HUES48 (cell line): ENCODE measurements at regions not wholly inside any gene's neighbourhood (a gene's known extent, or its start where the extent isn't known, plus 50 kb on each side); places are given as distances from the start of the nearest gene placed in this dataset.

ENCODE experiments used
- H3K27ac ChIP-seq: one replicate; pipeline ENCODE4 v1.7.0; 2013; ENCODE audit warnings: low read depth, low read length, inconsistent platforms
- H3K27me3 ChIP-seq: 2 replicates; pipeline ENCODE4 v1.6.1; 2013; ENCODE audit warnings: mild to moderate bottlenecking, low read length; ENCODE audit not compliant: control insufficient read depth, insufficient read depth
- H3K36me3 ChIP-seq: 2 replicates; pipeline ENCODE4 v1.6.1; 2013; ENCODE audit warnings: low read length; ENCODE audit not compliant: control insufficient read depth, insufficient read depth
- H3K4me1 ChIP-seq: 2 replicates; pipeline ENCODE4 v1.6.1; 2013; ENCODE audit warnings: mild to moderate bottlenecking, low read length; ENCODE audit not compliant: control insufficient read depth, insufficient read depth
- H3K4me3 ChIP-seq: 2 replicates; pipeline ENCODE4 v1.5.1; 2013; ENCODE audit warnings: mild to moderate bottlenecking, low read depth, low read length
- H3K9ac ChIP-seq: 2 replicates; pipeline ENCODE4 v1.6.1; 2013; ENCODE audit warnings: mild to moderate bottlenecking, low read depth, low read length, moderate library complexity
- H3K9me3 ChIP-seq: 2 replicates; pipeline ENCODE4 v1.6.1; 2013; ENCODE audit warnings: low read length; ENCODE audit not compliant: control insufficient read depth, insufficient read depth

- no peaks in the 10 kb centered on the region for H3K4me1 ChIP-seq
- H3K27me3 ChIP-seq: no peaks in the 10 kb centered on the region
- no peak overlapping the region for H3K4me3 ChIP-seq
- no peak overlapping the region for H3K9ac ChIP-seq
- no peaks in the 10 kb centered on the region for H3K9me3 ChIP-seq
- H3K27ac ChIP-seq: no peak overlapping the region
- no peaks in the 10 kb centered on the region for H3K36me3 ChIP-seq
These were observed 1296.5 kb downstream of the MRPL39 start for GRCh38 chr21:24310788-24311187.

GRCh38 chr21:24308183-24308582 lies 1299.1 kb downstream of the MRPL39 start:
- Histone ChIP-seq H3K9me3 (no peaks in the 10 kb centered on the region), H3K9ac (no peak overlapping the region), H3K4me3 (no peak overlapping the region), H3K27me3 (no peaks in the 10 kb centered on the region), H3K27ac (no peak overlapping the region), H3K36me3 (no peaks in the 10 kb centered on the region), H3K4me1 (no peaks in the 10 kb centered on the region)

- H3K27me3 ChIP-seq: no peaks in the 10 kb centered on the region
- no peak overlapping the region for H3K4me3 ChIP-seq
- H3K36me3 ChIP-seq: no peaks in the 10 kb centered on the region
- no peak overlapping the region for H3K9ac ChIP-seq
- H3K27ac ChIP-seq: no peak overlapping the region
- no peaks in the 10 kb centered on the region for H3K9me3 ChIP-seq
- no peaks in the 10 kb centered on the region for H3K4me1 ChIP-seq
These were observed 1304.9 kb downstream of the MRPL39 start for GRCh38 chr21:24302400-24302799.

- H3K27me3 ChIP-seq: no peaks in the 10 kb centered on the region
- H3K4me1 ChIP-seq: no peaks in the 10 kb centered on the region
- no peak overlapping the region for H3K4me3 ChIP-seq
- no peaks in the 10 kb centered on the region for H3K9me3 ChIP-seq
- no peaks in the 10 kb centered on the region for H3K36me3 ChIP-seq
- no peak overlapping the region for H3K9ac ChIP-seq
- H3K27ac ChIP-seq: no peak overlapping the region
These were observed 1309.2 kb downstream of the MRPL39 start for GRCh38 chr21:24298040-24298439.

- Histone ChIP-seq H3K4me1 (no peaks in the 10 kb centered on the region), H3K27ac (no peak overlapping the region), H3K9me3 (no peaks in the 10 kb centered on the region), H3K4me3 (no peak overlapping the region), H3K36me3 (no peaks in the 10 kb centered on the region), H3K27me3 (no peaks in the 10 kb centered on the region), H3K9ac (no peak overlapping the region)
These were observed 1313.1 kb downstream of the MRPL39 start for GRCh38 chr21:24294171-24294570.

- Histone ChIP-seq H3K9ac (no peak overlapping the region), H3K4me3 (no peak overlapping the region), H3K27me3 (no peaks in the 10 kb centered on the region), H3K4me1 (no peaks in the 10 kb centered on the region), H3K36me3 (no peaks in the 10 kb centered on the region), H3K27ac (no peak overlapping the region), H3K9me3 (no peaks in the 10 kb centered on the region)
These were observed 1317.0 kb downstream of the MRPL39 start for GRCh38 chr21:24290151-24290833.

GRCh38 chr21:24289539-24289938 lies 1317.7 kb downstream of the MRPL39 start:
- Histone ChIP-seq H3K27me3 (no peaks in the 10 kb centered on the region), H3K9ac (no peak overlapping the region), H3K9me3 (no peaks in the 10 kb centered on the region), H3K36me3 (no peaks in the 10 kb centered on the region), H3K4me3 (no peak overlapping the region), H3K27ac (no peak overlapping the region), H3K4me1 (no peaks in the 10 kb centered on the region)

GRCh38 chr21:24280596-24280995 lies 1326.7 kb downstream of the MRPL39 start:
- no peaks in the 10 kb centered on the region for H3K9me3 ChIP-seq

GRCh38 chr21:24278711-24279110 lies 1328.6 kb downstream of the MRPL39 start:
- Histone ChIP-seq H3K9me3 (no peaks in the 10 kb centered on the region), H3K27ac (no peak overlapping the region), H3K27me3 (no peaks in the 10 kb centered on the region), H3K4me1 (no peaks in the 10 kb centered on the region), H3K4me3 (no peak overlapping the region), H3K9ac (no peak overlapping the region), H3K36me3 (no peaks in the 10 kb centered on the region)

More at GRCh38 chr21:24280596-24280995, 1326.7 kb downstream of the MRPL39 start:
- Histone ChIP-seq H3K4me1 (no peaks in the 10 kb centered on the region), H3K27ac (no peak overlapping the region), H3K27me3 (no peaks in the 10 kb centered on the region), H3K36me3 (no peaks in the 10 kb centered on the region), H3K9ac (no peak overlapping the region), H3K4me3 (no peak overlapping the region)

GRCh38 chr21:24276204-24276603 lies 1331.1 kb downstream of the MRPL39 start:
- Histone ChIP-seq H3K27me3 (no peaks in the 10 kb centered on the region), H3K9me3 (no peaks in the 10 kb centered on the region), H3K36me3 (no peaks in the 10 kb centered on the region), H3K4me3 (no peak overlapping the region), H3K4me1 (no peaks in the 10 kb centered on the region), H3K27ac (no peak overlapping the region), H3K9ac (no peak overlapping the region)

GRCh38 chr21:24275616-24276015 lies 1331.7 kb downstream of the MRPL39 start:
- no peaks in the 10 kb centered on the region for H3K27me3 ChIP-seq
- no peak overlapping the region for H3K27ac ChIP-seq
- no peaks in the 10 kb centered on the region for H3K9me3 ChIP-seq
- no peaks in the 10 kb centered on the region for H3K4me1 ChIP-seq
- no peaks in the 10 kb centered on the region for H3K36me3 ChIP-seq
- H3K4me3 ChIP-seq: no peak overlapping the region
- H3K9ac ChIP-seq: no peak overlapping the region
